ENCODE measurements at regions not wholly inside any gene's neighbourhood (a gene's known extent, or its start where the extent isn't known, plus 50 kb on each side); places are given as distances from the start of the nearest gene placed in this dataset.
"Not testable (repeated sequence)": the region's sequence is repeated elsewhere in the genome, so short reads cannot be mapped to it uniquely, and the experiment has no call there.

GRCh38 chr5:97955450-97955849, 772.4 kb upstream of the RIOK2 start:
- no peak for DNase-seq

- DNase-seq, result no peak
Observed at GRCh38 chr5:97967292-97967691, 784.2 kb upstream of the RIOK2 start.

DNA sequence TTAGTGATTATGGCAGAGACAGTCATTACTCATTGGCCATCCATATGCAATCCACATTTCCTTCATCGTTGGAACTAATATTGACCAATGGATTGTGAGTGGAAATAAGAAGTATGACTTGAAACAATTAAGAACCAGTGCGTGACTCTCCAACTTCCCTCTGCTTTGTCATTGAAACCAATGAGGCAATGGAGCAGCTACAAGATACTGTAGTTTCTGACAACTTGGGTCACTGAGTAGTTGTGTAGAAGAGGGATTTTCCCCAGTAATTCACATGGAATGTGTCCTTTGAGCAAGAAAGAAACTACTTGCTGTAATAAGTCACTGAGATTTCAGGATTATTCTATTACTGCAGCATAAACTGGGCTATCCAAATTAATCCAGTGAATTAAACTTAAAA, 785.3 kb upstream of the RIOK2 start:
- no peak for DNase-seq

DNA sequence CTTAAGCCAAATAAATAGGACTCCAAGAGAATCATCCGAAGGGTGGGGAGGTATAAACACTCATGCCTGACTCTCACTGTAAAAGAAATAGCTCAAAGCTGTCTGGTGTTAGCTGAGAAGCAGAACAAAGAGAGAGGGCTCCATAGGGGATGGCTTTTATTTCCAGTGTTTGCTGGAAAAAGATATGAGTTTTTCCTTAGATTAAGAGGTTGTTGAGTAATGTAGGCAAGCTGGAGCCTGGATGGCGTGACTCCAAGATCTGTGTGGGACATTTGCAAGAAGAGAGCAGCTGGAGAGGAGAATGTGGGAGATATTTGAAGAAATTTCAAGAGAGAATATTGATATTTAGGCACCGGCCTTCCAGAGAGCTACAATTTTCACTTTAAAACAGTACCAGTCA, 793.7 kb upstream of the RGMB start:
- DNase-seq, result peak; percentile 39

- DNase-seq, result no peak
Observed at GRCh38 chr5:97980291-97980690, 793.2 kb upstream of the RGMB start.

- peak; percentile 54 for DNase-seq
Observed at GRCh38 chr5:97986069-97986468, 787.4 kb upstream of the RGMB start.

DNA sequence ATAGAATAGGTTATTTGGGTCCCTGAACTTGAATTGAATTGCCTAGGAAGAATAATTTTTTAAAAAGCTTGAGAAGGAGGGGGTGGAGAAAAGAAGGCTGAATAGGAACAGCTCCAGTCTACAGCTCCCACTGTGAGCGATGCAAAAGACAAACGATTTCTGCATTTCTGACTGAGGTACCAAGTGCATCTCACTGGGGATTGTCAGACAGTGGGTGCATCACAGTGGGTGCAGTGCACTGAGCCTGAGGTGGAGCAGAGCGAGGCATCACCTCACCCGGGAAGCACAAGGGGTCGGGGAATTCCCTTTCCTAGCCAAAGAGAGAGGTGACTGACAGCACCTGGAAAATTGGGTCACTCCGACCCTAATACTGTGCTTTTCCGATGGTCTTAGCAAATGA, 782.2 kb upstream of the RGMB start:
- no peak for DNase-seq

DNA sequence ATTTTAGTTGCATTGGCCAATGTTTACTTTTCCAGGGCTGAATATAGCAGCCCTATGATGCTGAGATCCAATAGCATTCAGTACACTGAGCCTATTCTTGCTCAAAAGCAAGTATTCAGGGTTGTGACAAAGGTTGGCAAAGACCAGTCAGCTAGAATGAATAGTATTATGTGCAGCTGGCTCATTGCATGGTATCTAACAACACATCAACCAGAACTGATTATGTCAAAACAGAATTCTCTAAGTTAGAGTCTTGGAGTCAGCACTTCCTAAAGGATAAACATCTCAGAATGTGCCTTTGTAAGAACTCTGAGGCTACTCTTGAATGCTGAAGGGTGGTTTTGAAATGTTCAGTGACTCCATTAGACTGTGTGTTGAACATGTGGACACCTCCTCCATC, 774.5 kb upstream of the RGMB start:
- no peak for DNase-seq

- no peak for DNase-seq
Observed at GRCh38 chr5:98004463-98004862, 769.0 kb upstream of the RGMB start.

GRCh38 chr5:98016771-98017170, 756.7 kb upstream of the RGMB start:
- no peak for DNase-seq

DNA sequence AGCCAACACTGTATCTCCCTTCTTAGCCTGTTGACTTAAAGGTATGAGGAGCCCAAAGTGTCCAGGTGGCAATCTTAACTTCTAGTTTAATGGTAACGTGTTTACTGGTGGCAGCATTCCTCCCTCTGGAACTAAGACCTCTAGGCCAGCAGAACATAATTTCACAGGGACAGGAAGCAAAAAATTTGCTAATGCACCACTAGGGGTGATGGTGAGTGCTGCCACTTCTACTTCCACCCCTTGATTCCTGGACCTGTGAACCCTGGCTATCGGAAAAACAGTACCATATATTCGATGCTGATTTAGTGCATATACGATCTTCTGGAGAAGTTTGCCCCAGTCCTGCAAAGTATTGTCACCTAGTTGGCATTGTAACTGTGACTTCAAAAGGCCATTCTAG, 743.2 kb upstream of the RGMB start:
- not testable (repeated sequence) for DNase-seq

- not testable (repeated sequence) for DNase-seq
Observed at GRCh38 chr5:98031036-98031435, 742.4 kb upstream of the RGMB start.

DNA sequence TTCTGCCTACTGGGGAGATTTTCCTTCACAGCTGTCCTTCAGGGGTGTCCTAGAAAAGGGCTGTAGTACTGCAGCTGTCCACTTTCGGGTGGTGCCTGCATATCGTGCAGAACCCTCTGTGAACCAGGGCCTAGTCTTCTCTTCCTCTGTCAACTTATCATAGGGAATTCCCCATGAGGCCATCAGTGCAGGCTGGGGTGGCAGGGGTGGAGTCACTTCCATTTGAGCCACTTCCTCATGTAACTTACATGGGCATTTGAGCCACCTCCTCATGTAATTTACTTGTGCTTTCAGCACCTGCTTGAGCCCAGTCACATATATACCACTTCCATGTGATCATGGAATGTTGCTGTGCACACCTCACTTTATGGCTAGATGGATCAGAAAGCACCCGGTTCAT, 742.0 kb upstream of the RGMB start:
- no peak for DNase-seq

GRCh38 chr5:98031926-98032325, 741.5 kb upstream of the RGMB start:
- DNase-seq, result no peak

DNA sequence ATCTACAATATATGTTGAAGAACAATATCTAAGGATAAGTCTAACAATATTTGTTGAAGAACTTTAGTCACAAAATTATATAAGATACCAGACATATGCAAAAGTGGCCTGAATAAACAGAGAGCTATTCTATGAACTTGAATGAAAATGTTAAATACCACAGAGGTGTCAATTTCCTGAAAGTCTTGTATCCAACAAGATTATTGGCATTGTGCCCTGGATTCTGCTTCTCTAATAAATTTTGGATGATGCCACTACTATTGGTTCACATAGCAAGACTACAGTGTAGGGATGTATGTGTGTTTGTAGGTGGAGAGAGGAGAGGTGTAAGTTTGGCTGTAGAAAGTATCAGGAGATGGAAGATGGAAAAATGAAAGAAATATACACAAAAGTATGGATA, 731.8 kb upstream of the RGMB start:
- peak; percentile 10 for DNase-seq

DNA sequence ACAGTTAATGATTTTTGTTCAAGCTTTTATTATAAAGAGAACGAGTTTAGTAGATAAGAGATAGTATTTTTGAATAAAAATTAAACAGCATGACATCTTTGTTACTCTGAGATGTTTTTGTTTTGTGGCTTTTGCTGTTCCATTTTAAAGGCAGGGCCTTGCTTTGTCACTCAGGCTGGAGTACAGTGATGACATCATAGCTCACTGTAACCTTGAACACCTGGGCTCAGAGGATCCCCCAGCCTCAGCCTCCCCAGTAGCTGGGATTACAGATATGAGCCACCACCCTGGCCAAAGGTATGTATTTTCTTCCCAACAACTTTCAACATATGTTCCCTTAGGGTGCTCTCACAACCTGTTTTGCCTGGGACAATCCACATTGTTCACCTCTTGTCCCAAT, 730.9 kb upstream of the RGMB start:
- DNase-seq, result no peak

- DNase-seq, result no peak
Observed at GRCh38 chr5:98042961-98043360, 730.5 kb upstream of the RGMB start.

DNA sequence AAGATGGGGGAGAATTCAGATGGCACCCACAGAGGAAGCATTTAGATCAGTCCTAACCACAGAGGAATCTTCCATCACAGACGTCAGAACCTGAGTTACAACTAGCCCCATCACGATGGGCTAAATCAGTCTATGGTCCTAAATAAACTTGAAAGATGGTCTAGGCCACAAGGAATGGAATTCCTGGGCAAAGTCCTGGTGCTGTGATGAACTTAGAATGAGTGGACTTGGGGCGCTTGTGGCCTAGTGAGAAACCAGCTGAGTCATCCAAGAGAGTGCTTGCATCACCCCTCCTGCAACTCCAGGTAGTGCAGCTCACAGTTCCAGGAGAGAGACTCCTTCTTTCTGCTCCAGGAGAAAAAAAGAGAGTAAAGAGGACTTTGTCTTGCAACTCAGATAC, 722.9 kb upstream of the RGMB start:
- DNase-seq, result peak; percentile 37

- DNase-seq, result no peak
Observed at GRCh38 chr5:98053170-98053569, 720.3 kb upstream of the RGMB start.

DNA sequence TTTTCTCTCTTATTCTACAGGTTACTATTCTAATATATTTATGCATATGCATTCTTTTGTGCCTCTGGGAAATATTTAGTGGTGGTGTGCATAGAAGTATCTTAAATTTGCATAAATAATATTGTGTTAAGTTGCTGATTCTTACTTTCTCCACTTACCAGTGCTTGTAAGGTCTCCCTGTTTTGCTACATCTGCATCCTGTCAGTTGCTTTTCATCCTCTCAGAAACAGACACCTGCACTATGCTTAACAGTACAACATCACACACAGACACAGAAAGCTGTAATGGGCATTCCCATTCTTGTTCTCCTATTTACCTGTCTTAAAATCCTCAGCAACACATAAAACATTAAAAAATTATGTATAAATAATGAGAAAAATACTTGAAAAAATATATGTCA, 713.3 kb upstream of the RGMB start:
- no peak for DNase-seq

DNA sequence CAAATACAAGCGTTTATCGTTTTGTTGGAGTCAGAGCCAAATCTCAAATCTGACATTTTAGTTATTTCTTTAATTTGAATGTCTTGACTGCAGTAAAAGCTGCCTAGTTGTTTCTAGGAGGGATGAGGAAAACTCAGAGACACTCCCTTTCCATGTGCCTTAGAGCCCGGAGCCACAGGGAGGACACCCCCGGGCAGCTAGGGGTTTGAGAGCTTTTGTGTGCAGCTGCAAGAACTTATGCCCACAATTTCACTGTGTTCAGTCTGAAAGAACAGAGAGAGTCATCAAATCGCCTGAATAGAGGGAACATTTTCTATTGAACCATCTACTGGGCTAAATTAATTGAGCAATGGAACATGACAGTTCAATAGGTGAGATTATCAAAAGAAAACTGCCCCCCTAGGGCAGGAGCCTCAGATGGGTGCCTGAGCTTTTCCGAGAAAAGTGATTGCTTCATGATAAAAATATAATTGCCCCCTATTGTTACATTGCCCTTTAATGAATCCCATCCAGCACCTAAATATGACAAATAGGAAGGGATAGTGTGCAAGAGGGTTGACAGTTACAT, 709.3 kb upstream of the RGMB start:
- no peak for DNase-seq

GRCh38 chr5:98065261-98065909, 708.1 kb upstream of the RGMB start:
- DNase-seq, result peak; percentile 71

- DNase-seq, result peak; percentile 34
Observed at GRCh38 chr5:98066910-98067309, 706.6 kb upstream of the RGMB start.

GRCh38 chr5:98069876-98070512, 703.5 kb upstream of the RGMB start:
- peak; percentile 31 for DNase-seq

Measured in fibroblast of skin of abdomen (primary cell).